22Rv1 (cell line): ENCODE measurements at regions not wholly inside any gene's neighbourhood (a gene's known extent, or its start where the extent isn't known, plus 50 kb on each side); places are given as distances from the start of the nearest gene placed in this dataset.

Experiments
- H3K27ac ChIP-seq: fragments of 450-650 bp; 2 replicates; pipeline ENCODE4 v1.5.1; 2017
- CTCF ChIP-seq: fragments of 450-650 bp; IDR thresholded peaks from 2 replicates; pipeline ENCODE4 v1.5.1; 2017; ENCODE audit warnings: mild to moderate bottlenecking
- ZFX ChIP-seq: fragments of 450-650 bp; IDR thresholded peaks from 2 replicates; pipeline ENCODE4 v1.6.1; 2017; ENCODE audit warnings: antibody characterized with exemption, borderline replicate concordance

- TF ChIP-seq CTCF (no peak), ZFX (no peak)
- H3K27ac ChIP-seq, result no peak overlapping the region
Measured at GRCh38 chr1:234687011-234687410, 77.0 kb upstream of the IRF2BP2 start.

- TF ChIP-seq CTCF, result no peak
- TF ChIP-seq ZFX, result no peak
- no peak overlapping the region for H3K27ac ChIP-seq
Measured at GRCh38 chr1:234686035-234686434, 76.1 kb upstream of the IRF2BP2 start.

GRCh38 chr1:234684856-234685255 lies 74.9 kb upstream of the IRF2BP2 start:
- no peak for TF ChIP-seq ZFX
- no peak for TF ChIP-seq CTCF
- H3K27ac ChIP-seq, result no peak overlapping the region

- H3K27ac ChIP-seq, result no peak overlapping the region
- no peak for TF ChIP-seq ZFX
- no peak for TF ChIP-seq CTCF
Measured at GRCh38 chr1:234683861-234684632, 74.1 kb upstream of the IRF2BP2 start.

- H3K27ac ChIP-seq, result no peak overlapping the region
- no peak for TF ChIP-seq CTCF
- TF ChIP-seq ZFX, result no peak
Measured at GRCh38 chr1:234683127-234683860, 73.3 kb upstream of the IRF2BP2 start.

- no peak overlapping the region for H3K27ac ChIP-seq
- TF ChIP-seq ZFX (no peak), CTCF (no peak)
Measured at GRCh38 chr1:234681990-234682389, 72.0 kb upstream of the IRF2BP2 start.

- no peak overlapping the region for H3K27ac ChIP-seq
- TF ChIP-seq ZFX (no peak), CTCF (no peak)
Measured at GRCh38 chr1:234681065-234681464, 71.1 kb upstream of the IRF2BP2 start.
